HL-60 (cell line): ENCODE measurements at regions not wholly inside any gene's neighbourhood (a gene's known extent, or its start where the extent isn't known, plus 50 kb on each side); places are given as distances from the start of the nearest gene placed in this dataset.

ENCODE experiments used
- DNase-seq, 2 experiments: peaks; one replicate each; pipeline ENCODE4 v3.0.0-alpha.2; 2010 to 2020; ENCODE audit warnings: low read depth in 1 of 2, low spot score in 1 of 2
- H3K27ac ChIP-seq: fragments of 250-450 bp; sonication (Bioruptor Pico); replicated peaks from 2 replicates; pipeline ENCODE4 v1.5.1; 2020; ENCODE audit warnings: mild to moderate bottlenecking, moderate library complexity
- H3K27me3 ChIP-seq: fragments of 250-450 bp; sonication (Bioruptor Pico); 2 replicates; pipeline ENCODE4 v1.5.1; 2021; ENCODE audit warnings: mild to moderate bottlenecking, moderate library complexity; ENCODE audit not compliant: insufficient read depth, poor library complexity, severe bottlenecking
- H3K4me3 ChIP-seq: replicated peaks from 2 replicates; pipeline ENCODE4 v1.5.1; 2011; ENCODE audit warnings: mild to moderate bottlenecking, control low read depth, low read length; ENCODE audit not compliant: insufficient read depth
- CTCF ChIP-seq: IDR thresholded peaks from one replicate; pipeline ENCODE4 v1.5.1; 2011; ENCODE audit warnings: low read length, control low read depth, inconsistent platforms; ENCODE audit not compliant: insufficient read depth
- GABPA ChIP-seq: IDR thresholded peaks from 2 replicates; pipeline ENCODE4 v1.6.1; 2012; ENCODE audit warnings: low read depth
- POLR2AphosphoS5 ChIP-seq: IDR thresholded peaks from 2 replicates; pipeline ENCODE4 v1.6.1; 2012; ENCODE audit warnings: low read depth
- REST ChIP-seq: IDR thresholded peaks from 2 replicates; pipeline ENCODE4 v1.6.1; 2012; ENCODE audit warnings: low read depth; ENCODE audit not compliant: insufficient replicate concordance
- SPI1 ChIP-seq: IDR thresholded peaks from 2 replicates; pipeline ENCODE4 v1.6.1; 2012; ENCODE audit warnings: low read depth, mild to moderate bottlenecking, borderline replicate concordance

GRCh38 chr1:57591842-57592241, 168.0 kb upstream of the DAB1 start:
- TF ChIP-seq SPI1 (no peak), REST (no peak), GABPA (no peak), POLR2AphosphoS5 (no peak)
- H3K27me3 ChIP-seq = peaks cover 2% of the 10 kb centered on the region
- DNase-seq = no peak
- H3K4me3 ChIP-seq = no peak overlapping the region
- no peak overlapping the region for H3K27ac ChIP-seq

- DNase-seq = no peak
- TF ChIP-seq SPI1 = no peak
- TF ChIP-seq CTCF = no peak
- no peak for TF ChIP-seq POLR2AphosphoS5
- Histone ChIP-seq H3K4me3 (no peak overlapping the region), H3K27me3 (peaks cover 2% of the 10 kb centered on the region), H3K27ac (no peak overlapping the region)
Observed at GRCh38 chr1:57590978-57591377, 167.1 kb upstream of the DAB1 start.

- TF ChIP-seq REST (no peak), POLR2AphosphoS5 (no peak), SPI1 (no peak), CTCF (no peak)
- H3K4me3 ChIP-seq = no peak overlapping the region
- no peak for DNase-seq
- H3K27ac ChIP-seq = no peak overlapping the region
- peaks cover 2% of the 10 kb centered on the region for H3K27me3 ChIP-seq
Observed at GRCh38 chr1:57586842-57587241, 163.0 kb upstream of the DAB1 start.

GRCh38 chr1:57578680-57579079, 154.8 kb upstream of the DAB1 start:
- Histone ChIP-seq H3K4me3 (no peak overlapping the region), H3K27ac (no peak overlapping the region), H3K27me3 (no peaks in the 10 kb centered on the region)
- TF ChIP-seq POLR2AphosphoS5 = no peak
- no peak for TF ChIP-seq REST
- TF ChIP-seq SPI1 = no peak
- no peak for TF ChIP-seq CTCF
- no peak for TF ChIP-seq GABPA
- no peak for DNase-seq
